Thymus (tissue), 11 donors: ENCODE measurements at regions not wholly inside any gene's neighbourhood (a gene's known extent, or its start where the extent isn't known, plus 50 kb on each side); places are given as distances from the start of the nearest gene placed in this dataset.

Source experiments
- DNase-seq, 9 donors: peaks; one replicate each; pipeline ENCODE4 v3.0.0-alpha.2; 2013; ENCODE audit warnings: low spot score in 9 of 9, low read depth in 6 of 9, missing footprints in 1 of 9
- H3K27ac ChIP-seq, 2 donors: one replicate each; pipeline ENCODE4 v1.5.1; 2013; ENCODE audit warnings: control low read depth in 1 of 2, low read depth in 1 of 2, low read length in 1 of 2, mild to moderate bottlenecking in 1 of 2, moderate library complexity in 1 of 2
- H3K27me3 ChIP-seq, 2 donors: one replicate each; pipeline ENCODE4 v1.5.1; 2013; ENCODE audit warnings: low read length in 1 of 2; ENCODE audit not compliant: control insufficient read depth in 2 of 2, insufficient read depth in 1 of 2
- H3K36me3 ChIP-seq, 2 donors: one replicate each; pipeline ENCODE4 v1.5.1; 2013; ENCODE audit warnings: low read length in 1 of 2, mild to moderate bottlenecking in 1 of 2, moderate library complexity in 1 of 2; ENCODE audit not compliant: control insufficient read depth in 2 of 2, insufficient read depth in 2 of 2
- H3K4me1 ChIP-seq, 2 donors: one replicate each; pipeline ENCODE4 v1.5.1; 2013; ENCODE audit warnings: low read length in 2 of 2; ENCODE audit not compliant: control insufficient read depth in 2 of 2, insufficient read depth in 2 of 2
- H3K4me3 ChIP-seq, 2 donors: one replicate each; pipeline ENCODE4 v1.5.1; 2013; ENCODE audit warnings: low read length in 2 of 2, control low read depth in 1 of 2, mild to moderate bottlenecking in 1 of 2
- H3K9me3 ChIP-seq, 2 donors: one replicate each; pipeline ENCODE4 v1.5.1; 2013; ENCODE audit warnings: low read length in 1 of 2, mild to moderate bottlenecking in 1 of 2; ENCODE audit not compliant: control insufficient read depth in 2 of 2, insufficient read depth in 1 of 2
- WGBS: extraction: QIAGEN DNeasy Blood & Tissue Kit; methylation state at CpG from one replicate; pipeline ENCODE4 v1.1.7; 2013; 5-methylcytosine and 5-hydroxymethylcytosine counted together
- donor health status: healthy.

- H3K9me3 ChIP-seq: no peaks in the 10 kb centered on the region
- no peaks in the 10 kb centered on the region for H3K27me3 ChIP-seq
- no peak for DNase-seq
- no peaks in the 10 kb centered on the region for H3K4me1 ChIP-seq
- H3K4me3 ChIP-seq: no peak overlapping the region
- no peaks in the 10 kb centered on the region for H3K36me3 ChIP-seq
- no peak overlapping the region for H3K27ac ChIP-seq
- 92% methylated on average over 6 of the region's 6 CpGs for WGBS
Observed at GRCh38 chr18:10114717-10115463, 201.1 kb downstream of the VAPA start.

- DNase-seq: no peak
Observed at GRCh38 chr18:10116574-10116973, 202.8 kb downstream of the VAPA start.

GRCh38 chr18:10119528-10119927 is 205.7 kb downstream of the VAPA start:
- Histone ChIP-seq H3K36me3 (no peaks in the 10 kb centered on the region), H3K9me3 (no peaks in the 10 kb centered on the region), H3K27me3 (no peaks in the 10 kb centered on the region), H3K27ac (no peak overlapping the region), H3K4me1 (peaks cover 0 to 2% of the 10 kb centered on the region in 2 donors), H3K4me3 (no peak overlapping the region)
- DNase-seq: no peak
- WGBS: 100% methylated on average over 1 of the region's 1 CpG

More at GRCh38 chr18:10116574-10116973, 202.8 kb downstream of the VAPA start:
- Histone ChIP-seq H3K27me3 (no peaks in the 10 kb centered on the region), H3K4me1 (no peaks in the 10 kb centered on the region), H3K27ac (no peak overlapping the region), H3K9me3 (no peaks in the 10 kb centered on the region), H3K36me3 (no peaks in the 10 kb centered on the region), H3K4me3 (no peak overlapping the region)
- WGBS: 98% methylated on average over 3 of the region's 3 CpGs

DNA sequence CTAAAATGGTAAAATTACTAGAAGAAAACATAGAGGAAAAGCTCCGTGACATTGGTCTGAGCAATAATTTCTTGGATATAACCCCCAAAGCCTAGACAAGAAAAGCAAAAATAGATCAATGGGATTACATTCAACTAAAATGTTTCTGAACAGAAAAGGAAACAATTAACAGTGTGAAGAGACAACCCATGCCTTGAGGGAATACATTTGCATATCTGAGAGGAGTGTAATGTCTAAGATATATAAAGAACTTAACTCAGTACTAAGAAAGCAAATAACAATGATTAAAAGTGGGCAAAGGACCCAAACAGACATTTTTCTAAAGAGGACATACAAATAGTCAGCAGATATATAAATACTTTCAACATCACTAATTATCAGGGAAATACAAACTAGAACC is 206.2 kb downstream of the VAPA start:
- no peaks in the 10 kb centered on the region for H3K27me3 ChIP-seq
- 97% methylated on average over 1 of the region's 1 CpG for WGBS
- DNase-seq: no peak
- H3K9me3 ChIP-seq: no peaks in the 10 kb centered on the region
- no peak overlapping the region for H3K4me3 ChIP-seq
- H3K36me3 ChIP-seq: no peaks in the 10 kb centered on the region
- no peak overlapping the region for H3K27ac ChIP-seq
- H3K4me1 ChIP-seq: peaks cover 0 to 2% of the 10 kb centered on the region in 2 donors

DNA sequence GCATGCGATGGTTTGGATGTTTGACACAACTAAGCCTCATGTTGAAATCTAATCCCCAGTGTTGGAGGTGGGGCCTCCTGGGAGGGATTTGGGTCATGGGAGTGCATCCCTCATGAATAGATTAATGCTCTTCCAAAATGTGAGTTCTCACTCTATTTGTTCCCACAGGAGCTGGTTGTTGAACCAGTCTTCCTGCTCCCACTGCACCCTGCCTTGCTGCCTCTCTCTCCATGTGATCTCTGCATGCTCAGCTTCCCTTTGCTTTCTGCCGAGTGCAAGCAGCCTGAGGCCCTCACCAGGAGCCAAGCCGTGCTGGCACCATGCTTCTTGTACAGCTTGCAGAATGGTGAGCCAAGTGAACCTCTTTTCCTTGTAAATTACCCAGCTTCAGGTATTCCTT is 206.8 kb downstream of the VAPA start:
- no peaks in the 10 kb centered on the region for H3K9me3 ChIP-seq
- H3K4me3 ChIP-seq: no peak overlapping the region
- H3K27ac ChIP-seq: no peak overlapping the region
- peaks cover 0 to 2% of the 10 kb centered on the region in 2 donors for H3K4me1 ChIP-seq
- H3K27me3 ChIP-seq: no peaks in the 10 kb centered on the region
- WGBS: 96% methylated on average over 3 of the region's 3 CpGs
- no peak for DNase-seq
- H3K36me3 ChIP-seq: no peaks in the 10 kb centered on the region

- WGBS: 95% methylated on average over 1 of the region's 1 CpG
- Histone ChIP-seq H3K4me3 (no peak overlapping the region), H3K4me1 (peaks cover 0 to 2% of the 10 kb centered on the region in 2 donors), H3K27ac (no peak overlapping the region), H3K36me3 (no peaks in the 10 kb centered on the region), H3K27me3 (no peaks in the 10 kb centered on the region), H3K9me3 (no peaks in the 10 kb centered on the region)
- DNase-seq: no peak
Observed at GRCh38 chr18:10121028-10121427, 207.2 kb downstream of the VAPA start.

DNA sequence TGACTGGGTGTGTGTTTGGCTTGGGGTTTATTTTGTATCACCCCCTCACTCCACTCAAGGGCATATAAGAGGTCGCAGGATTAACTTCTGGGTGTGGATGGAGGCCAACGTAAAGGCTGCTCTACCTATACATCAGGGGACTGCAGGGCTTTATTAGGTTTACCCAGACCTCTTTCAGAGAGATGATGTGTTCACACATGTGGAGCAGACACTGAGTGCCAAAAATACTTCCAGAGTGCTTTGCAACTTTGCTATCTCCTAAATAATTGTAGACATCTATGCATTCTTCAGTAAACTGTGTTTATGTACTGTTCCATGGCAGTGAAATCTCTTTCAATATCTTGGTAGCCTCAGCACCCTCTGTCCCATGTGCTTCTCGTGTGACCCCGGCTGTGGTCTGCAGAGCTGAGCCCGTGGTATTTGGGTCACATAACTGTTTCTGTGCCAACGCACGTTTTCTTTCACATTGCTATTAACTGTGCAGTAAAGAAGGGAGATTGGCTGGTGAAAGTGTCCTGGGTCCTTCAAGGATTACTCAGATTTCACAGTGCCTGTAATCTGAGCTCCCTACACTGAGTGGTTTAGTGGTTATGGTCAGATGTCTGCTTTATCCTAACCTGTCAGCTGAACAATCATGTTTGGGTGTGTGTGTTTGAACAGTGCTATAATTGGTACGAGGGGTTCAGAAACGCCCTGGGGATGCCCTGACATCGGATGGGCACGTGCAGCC is 208.1 kb downstream of the VAPA start:
- H3K9me3 ChIP-seq: no peaks in the 10 kb centered on the region
- DNase-seq: no peak
- no peaks in the 10 kb centered on the region for H3K27me3 ChIP-seq
- H3K4me1 ChIP-seq: peaks cover 0 to 2% of the 10 kb centered on the region in 2 donors
- no peaks in the 10 kb centered on the region for H3K36me3 ChIP-seq
- H3K27ac ChIP-seq: no peak overlapping the region
- 90% methylated on average over 11 of the region's 11 CpGs for WGBS
- H3K4me3 ChIP-seq: no peak overlapping the region

- Histone ChIP-seq H3K9me3 (no peaks in the 10 kb centered on the region), H3K27ac (no peak overlapping the region), H3K36me3 (no peaks in the 10 kb centered on the region), H3K27me3 (no peaks in the 10 kb centered on the region), H3K4me3 (no peak overlapping the region), H3K4me1 (peaks cover 0 to 2% of the 10 kb centered on the region in 2 donors)
- WGBS: 97% methylated on average over 19 of the region's 19 CpGs
- no peak for DNase-seq
Observed at GRCh38 chr18:10122988-10123950, 209.5 kb downstream of the VAPA start.
